Astrocyte of the spinal cord (primary cell): ENCODE measurements at regions not wholly inside any gene's neighbourhood (a gene's known extent, or its start where the extent isn't known, plus 50 kb on each side); places are given as distances from the start of the nearest gene placed in this dataset.

ENCODE experiments used
- DNase-seq: peaks from one replicate; pipeline ENCODE4 v3.0.0; 2011; ENCODE audit warnings: low read depth, low spot score
- H3K4me3 ChIP-seq: 2 replicates; pipeline ENCODE4 v1.5.1; 2011; ENCODE audit warnings: low read depth, mild to moderate bottlenecking, low read length, moderate library complexity
- in situ Hi-C: cut with HindIII; loops from 2 replicates; pipeline ENCODE4 v1.10.0; 2017; ENCODE audit warnings: low sequenced_read_pairs
- TF ChIP-seq, protein P1 (sequence below): IDR thresholded peaks from 2 replicates; pipeline ENCODE4 v1.5.1; 2012; ENCODE audit warnings: low read depth, mild to moderate bottlenecking, low read length, inconsistent platforms

DNA sequence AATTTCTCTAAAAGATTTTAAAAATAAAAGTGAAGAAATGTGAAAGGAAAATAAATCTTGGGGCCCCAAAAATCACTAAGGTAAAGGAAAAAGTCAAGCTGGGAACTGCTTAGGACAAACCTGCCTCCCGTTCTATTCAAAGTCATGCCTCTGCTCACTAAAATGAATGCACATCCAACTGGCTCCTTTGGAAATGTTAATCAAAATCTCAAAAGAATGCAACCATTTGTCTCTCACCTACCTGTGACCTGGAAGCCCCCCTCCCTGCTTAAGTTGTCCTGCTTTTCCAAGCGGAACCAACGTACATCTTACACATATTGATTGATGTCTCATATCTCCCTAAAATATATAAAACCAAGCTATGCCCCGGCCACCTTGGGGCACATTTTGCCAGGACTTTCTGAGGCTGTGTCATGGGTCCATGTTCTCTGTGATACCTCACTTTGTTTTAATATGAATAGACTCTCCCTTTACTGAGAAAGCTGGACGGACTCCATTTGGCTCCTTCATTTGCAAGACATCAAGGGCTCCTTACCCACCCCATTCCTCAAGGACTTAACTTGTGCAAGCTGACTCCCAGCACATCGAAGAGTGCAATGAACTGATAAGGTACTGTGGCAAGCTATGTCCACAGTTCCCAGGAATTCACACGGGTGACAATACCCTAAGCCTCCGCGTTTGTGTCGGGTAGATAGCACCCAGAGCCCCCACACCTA, 164.3 kb downstream of the SMC2 start:
- TF ChIP-seq, protein P1, sequence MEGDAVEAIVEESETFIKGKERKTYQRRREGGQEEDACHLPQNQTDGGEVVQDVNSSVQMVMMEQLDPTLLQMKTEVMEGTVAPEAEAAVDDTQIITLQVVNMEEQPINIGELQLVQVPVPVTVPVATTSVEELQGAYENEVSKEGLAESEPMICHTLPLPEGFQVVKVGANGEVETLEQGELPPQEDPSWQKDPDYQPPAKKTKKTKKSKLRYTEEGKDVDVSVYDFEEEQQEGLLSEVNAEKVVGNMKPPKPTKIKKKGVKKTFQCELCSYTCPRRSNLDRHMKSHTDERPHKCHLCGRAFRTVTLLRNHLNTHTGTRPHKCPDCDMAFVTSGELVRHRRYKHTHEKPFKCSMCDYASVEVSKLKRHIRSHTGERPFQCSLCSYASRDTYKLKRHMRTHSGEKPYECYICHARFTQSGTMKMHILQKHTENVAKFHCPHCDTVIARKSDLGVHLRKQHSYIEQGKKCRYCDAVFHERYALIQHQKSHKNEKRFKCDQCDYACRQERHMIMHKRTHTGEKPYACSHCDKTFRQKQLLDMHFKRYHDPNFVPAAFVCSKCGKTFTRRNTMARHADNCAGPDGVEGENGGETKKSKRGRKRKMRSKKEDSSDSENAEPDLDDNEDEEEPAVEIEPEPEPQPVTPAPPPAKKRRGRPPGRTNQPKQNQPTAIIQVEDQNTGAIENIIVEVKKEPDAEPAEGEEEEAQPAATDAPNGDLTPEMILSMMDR, result no peak
- in situ Hi-C loops, result no loop called here
- H3K4me3 ChIP-seq, result no peak overlapping the region
- no peak for DNase-seq

DNA sequence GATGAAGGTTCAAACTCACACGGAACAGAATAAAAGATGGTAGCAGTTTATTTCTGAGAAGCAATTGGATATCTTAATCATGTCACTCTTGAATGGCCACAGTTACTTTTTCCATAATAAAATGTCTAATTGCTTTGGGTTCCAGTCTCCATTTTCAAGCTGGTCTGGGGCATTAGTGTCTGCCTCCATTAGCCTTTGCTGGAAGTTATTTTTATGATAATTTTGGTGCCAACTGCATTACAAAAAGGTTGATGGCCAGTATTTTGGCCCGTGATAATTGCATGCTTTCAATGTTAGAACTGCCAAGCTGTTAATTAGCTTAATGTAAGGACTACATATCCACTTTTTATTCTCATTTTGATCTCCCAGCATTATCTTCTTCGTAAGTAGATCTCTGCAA, 165.9 kb downstream of the SMC2 start:
- no peak for DNase-seq
- H3K4me3 ChIP-seq, result no peak overlapping the region
- TF ChIP-seq, protein P1, result no peak
- in situ Hi-C loops, result no loop called here

DNA sequence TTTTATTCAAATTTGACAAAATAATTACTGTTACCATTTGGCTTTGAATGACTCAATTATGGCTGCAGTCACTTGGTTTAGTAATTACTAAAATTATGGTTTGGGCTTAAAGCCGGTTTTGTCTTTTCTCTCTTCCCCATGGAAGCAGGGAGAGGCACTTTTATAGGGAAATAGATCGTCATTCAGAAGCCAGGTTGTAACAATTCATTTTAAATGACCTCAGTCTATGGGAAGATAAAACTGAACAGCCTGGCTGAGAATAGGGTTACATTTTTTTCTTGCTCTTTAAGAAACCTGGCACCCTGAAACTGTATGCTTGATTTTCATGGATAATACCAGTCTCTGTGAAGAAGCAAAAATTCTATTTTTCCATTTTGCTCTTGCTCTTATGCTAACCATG, 169.8 kb downstream of the SMC2 start:
- in situ Hi-C loops, result no loop called here
- TF ChIP-seq, protein P1, result no peak
- no peak overlapping the region for H3K4me3 ChIP-seq
- no peak for DNase-seq

DNA sequence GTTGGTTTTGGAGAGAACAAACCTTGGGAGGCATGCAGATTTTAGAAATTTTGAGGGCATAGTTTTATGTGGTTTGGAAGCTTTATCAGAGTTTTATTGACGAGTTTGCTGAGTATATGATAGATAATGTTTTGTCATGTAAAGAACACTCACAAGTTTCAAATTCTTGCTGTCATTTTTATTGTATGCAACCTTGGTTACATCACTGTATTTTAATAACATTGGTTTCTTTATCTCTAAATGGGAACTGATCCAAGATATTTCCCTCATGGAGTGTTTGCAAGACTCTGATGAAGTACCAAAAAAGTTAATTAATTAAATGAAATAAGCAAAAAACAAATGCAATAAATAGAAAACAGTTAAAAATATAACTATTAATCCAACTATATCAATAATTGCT, 170.3 kb downstream of the SMC2 start:
- TF ChIP-seq, protein P1, result no peak
- no peak overlapping the region for H3K4me3 ChIP-seq
- in situ Hi-C loops, result no loop called here
- no peak for DNase-seq

DNA sequence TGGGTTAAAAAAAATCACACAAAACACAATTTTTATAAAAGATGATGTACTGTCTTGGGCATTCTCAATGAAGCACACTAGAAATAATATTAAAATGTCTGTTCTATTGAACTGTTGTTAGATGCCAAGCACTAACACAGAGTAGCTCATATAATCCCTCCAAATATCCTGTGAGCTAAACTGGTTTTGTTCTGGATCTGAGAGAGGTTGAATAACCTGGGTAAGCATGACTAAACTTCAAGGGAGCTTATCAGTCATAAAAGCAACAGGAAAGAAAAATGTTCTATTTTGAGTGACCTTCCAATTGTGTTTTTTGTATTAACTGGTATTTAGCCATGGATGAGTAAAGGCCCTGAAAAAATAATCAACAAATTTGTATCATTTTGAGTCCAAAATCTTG, 175.3 kb downstream of the SMC2 start:
- DNase-seq, result no peak
- TF ChIP-seq, protein P1, result no peak
- in situ Hi-C loops, result no loop called here
- no peak overlapping the region for H3K4me3 ChIP-seq

DNA sequence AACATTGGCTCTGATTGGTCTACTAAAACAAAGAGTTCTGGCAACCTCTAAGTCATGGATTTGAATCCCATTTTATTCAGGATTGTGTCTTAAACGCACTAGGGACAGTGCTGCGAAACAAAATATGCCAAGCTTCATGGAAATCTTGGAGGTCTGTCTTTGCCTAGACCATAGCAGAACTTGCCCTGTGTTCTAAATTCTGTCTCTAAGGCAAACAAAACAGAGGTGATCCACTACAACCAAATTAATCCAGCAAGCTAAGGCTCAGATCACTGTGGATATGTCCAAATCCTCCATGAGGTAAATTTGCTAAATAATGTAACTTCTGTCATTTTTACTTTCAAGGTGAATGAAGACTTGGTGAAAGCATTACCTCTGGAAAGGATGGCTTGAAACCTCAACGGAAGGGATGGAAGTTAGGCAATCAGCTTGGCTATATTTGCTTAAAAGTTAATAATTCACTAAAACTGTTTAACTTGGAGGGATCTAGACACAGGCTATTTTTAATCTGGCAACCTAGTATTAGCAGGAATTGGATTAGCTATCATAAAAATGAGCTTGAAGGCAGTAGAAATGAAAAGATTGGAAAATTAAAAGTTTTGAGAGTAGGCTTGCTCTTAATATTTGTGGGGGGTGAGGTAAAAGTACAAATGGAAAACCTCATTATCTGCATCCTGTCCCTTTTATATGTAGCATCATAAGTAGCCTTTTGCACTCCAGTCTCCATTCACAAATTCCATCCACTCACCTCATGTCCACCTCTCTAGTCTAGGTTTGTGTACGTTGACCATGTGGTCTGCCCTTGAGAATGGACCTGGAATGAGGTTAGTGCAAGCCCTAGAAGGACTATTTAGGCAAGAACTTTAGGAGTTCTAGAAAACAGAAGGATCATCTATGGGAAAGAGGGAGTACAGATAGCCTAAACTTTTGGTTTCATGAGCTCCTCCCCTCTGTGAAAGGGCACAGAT, 176.2 kb downstream of the SMC2 start:
- no peak overlapping the region for H3K4me3 ChIP-seq
- TF ChIP-seq, protein P1, result no peak
- in situ Hi-C loops, result no loop called here
- no peak for DNase-seq
